Kidney (tissue), 13 donors: ENCODE measurements at regions not wholly inside any gene's neighbourhood (a gene's known extent, or its start where the extent isn't known, plus 50 kb on each side); places are given as distances from the start of the nearest gene placed in this dataset.

ENCODE experiments used
- DNase-seq, 5 donors: peaks; one replicate each; pipeline ENCODE4 v3.0.0-alpha.2; 2013 to 2020
- FAIRE-seq: peaks from 2 replicates; lab custom pipeline; 2012; peaks lifted over from hg19 to GRCh38; lab: Jason Lieb, UNC
- H3K27ac ChIP-seq, 2 donors: one replicate each; pipeline ENCODE4 v1.7.0; 2013; ENCODE audit warnings: low read depth in 2 of 2, low read length in 2 of 2, inconsistent platforms in 1 of 2
- H3K27me3 ChIP-seq: one replicate; pipeline ENCODE4 v1.7.1; 2013; ENCODE audit warnings: low read length, inconsistent platforms; ENCODE audit not compliant: control insufficient read depth, insufficient read depth
- H3K36me3 ChIP-seq, 3 donors: one replicate each; pipeline versions ENCODE4 v1.7.0 to v1.7.1; 2013; ENCODE audit warnings: low read length in 3 of 3, control low read depth in 1 of 3, inconsistent platforms in 1 of 3; ENCODE audit not compliant: insufficient read depth in 3 of 3, control insufficient read depth in 2 of 3
- H3K4me1 ChIP-seq, 3 donors: one replicate each; pipeline versions ENCODE4 v1.7.0 to v1.7.1; 2013; ENCODE audit warnings: low read length in 3 of 3, inconsistent platforms in 1 of 3, low read depth in 1 of 3; ENCODE audit not compliant: control insufficient read depth in 2 of 3, insufficient read depth in 2 of 3
- H3K4me3 ChIP-seq, 3 donors: one replicate each; pipeline versions ENCODE4 v1.7.0 to v1.8.1; 2013; ENCODE audit warnings: low read length in 3 of 3, control low read depth in 1 of 3, inconsistent platforms in 1 of 3
- H3K9ac ChIP-seq, 3 donors: one replicate each; pipeline versions ENCODE4 v1.7.0 to v1.7.1; 2013; ENCODE audit warnings: low read length in 3 of 3, control low read depth in 1 of 3, inconsistent platforms in 1 of 3
- H3K9me3 ChIP-seq, 3 donors: one replicate each; pipeline versions ENCODE4 v1.7.0 to v1.7.1; 2013; ENCODE audit warnings: low read length in 3 of 3, control low read depth in 1 of 3, inconsistent platforms in 1 of 3; ENCODE audit not compliant: control insufficient read depth in 2 of 3, insufficient read depth in 1 of 3
- CTCF ChIP-seq: IDR thresholded peaks from 3 replicates; pipeline ENCODE4 v1.5.1; 2012; ENCODE audit warnings: mild to moderate bottlenecking, moderate library complexity, borderline replicate concordance; ENCODE audit not compliant: insufficient read depth; ENCODE audit errors: extremely low read depth
- intact Hi-C: fragments of 100-400 bp; cut with DNase I; formaldehyde crosslinking; loops from one replicate; pipeline ENCODE4 v1.11.1; 2022
- donor health status: control.
- donor health status: control.
- donor health status: control.
- donor health status: control.
- donor health status: control.
- donor health status: DM: yes; HTN: yes; CAD: no.
- donor health status: Normal renal cell carcinoma (clear cell type).

GRCh38 chr4:175891231-175891630 is 79.2 kb upstream of the GPM6A start:
- no peak for DNase-seq
- Histone ChIP-seq H3K9ac (no peak overlapping the region), H3K27me3 (no peaks in the 10 kb centered on the region), H3K36me3 (no peaks in the 10 kb centered on the region), H3K4me1 (no peaks in the 10 kb centered on the region), H3K27ac (no peak overlapping the region), H3K9me3 (no peaks in the 10 kb centered on the region), H3K4me3 (no peak overlapping the region)
- no peak for FAIRE-seq
- no peak for TF ChIP-seq CTCF
- intact Hi-C loops = no loop called here

GRCh38 chr4:175891851-175892250 is 79.8 kb upstream of the GPM6A start:
- no peaks in the 10 kb centered on the region for H3K9me3 ChIP-seq
- H3K36me3 ChIP-seq = no peaks in the 10 kb centered on the region
- no peaks in the 10 kb centered on the region for H3K27me3 ChIP-seq
- no peak overlapping the region for H3K9ac ChIP-seq
- FAIRE-seq = peak; percentile 13
- no peak overlapping the region for H3K27ac ChIP-seq
- intact Hi-C loops = no loop called here
- H3K4me3 ChIP-seq = no peak overlapping the region
- H3K4me1 ChIP-seq = no peaks in the 10 kb centered on the region
- TF ChIP-seq CTCF = no peak
- DNase-seq = peak in 2 of 5 donors; percentile 14 to 20

- Histone ChIP-seq H3K27ac (no peak overlapping the region), H3K36me3 (no peaks in the 10 kb centered on the region), H3K9ac (no peak overlapping the region), H3K9me3 (no peaks in the 10 kb centered on the region), H3K4me1 (no peaks in the 10 kb centered on the region), H3K4me3 (no peak overlapping the region), H3K27me3 (no peaks in the 10 kb centered on the region)
- intact Hi-C loops = no loop called here
- no peak for DNase-seq
- no peak for FAIRE-seq
- TF ChIP-seq CTCF = no peak
Observed at GRCh38 chr4:175905925-175906324, 93.9 kb upstream of the GPM6A start.

GRCh38 chr4:175906384-175906783 is 94.3 kb upstream of the GPM6A start:
- H3K27ac ChIP-seq = no peak overlapping the region
- no peak overlapping the region for H3K9ac ChIP-seq
- intact Hi-C loops = no loop called here
- H3K4me1 ChIP-seq = no peaks in the 10 kb centered on the region
- no peaks in the 10 kb centered on the region for H3K27me3 ChIP-seq
- no peak for FAIRE-seq
- no peak for DNase-seq
- no peaks in the 10 kb centered on the region for H3K9me3 ChIP-seq
- H3K4me3 ChIP-seq = no peak overlapping the region
- TF ChIP-seq CTCF = no peak
- no peaks in the 10 kb centered on the region for H3K36me3 ChIP-seq
